ENCODE measurements at regions not wholly inside any gene's neighbourhood (a gene's known extent, or its start where the extent isn't known, plus 50 kb on each side); places are given as distances from the start of the nearest gene placed in this dataset.

GRCh38 chr7:118000480-118001202 lies 127.4 kb upstream of the CTTNBP2 start:
- no CpG with 5 or more reads among the region's 6 CpGs for WGBS, 2 donors (ENCODE audit: extremely low coverage in 2 of 2, insufficient read length in 2 of 2, insufficient replicate concordance in 1 of 2)
- Histone ChIP-seq H2AK5ac (ENCODE audit: low read depth, low read length) (no peak overlapping the region), H3K18ac (ENCODE audit: low read length) (no peak overlapping the region), H3K27me3 (ENCODE audit: control insufficient read depth in 3 of 3, insufficient read depth in 3 of 3, low read depth in 1 of 3, low read length in 3 of 3) (peaks cover 0 to 17% (median 0%) of the 10 kb centered on the region in 3 experiments), H3K4me2 (ENCODE audit: insufficient read depth, low read length, poor library complexity, severe bottlenecking) (no peak overlapping the region), H3K9ac (ENCODE audit: low read depth, low read length, poor library complexity) (no peak overlapping the region), H2BK12ac (ENCODE audit: low read length) (no peak overlapping the region), H4K8ac (ENCODE audit: low read depth, low read length) (no peak overlapping the region), H2BK120ac (ENCODE audit: low read depth, low read length) (no peak overlapping the region), H2BK5ac (ENCODE audit: low read length) (no peak overlapping the region), H3K4me3 (ENCODE audit: low read length in 2 of 2) (no peak overlapping the region), H3K4ac (ENCODE audit: low read length) (no peak overlapping the region), H3K14ac (ENCODE audit: low read length) (no peak overlapping the region), H3K36me3 (replicated peaks in 1 of 2; ENCODE audit: control insufficient read depth in 2 of 2, insufficient read depth in 2 of 2, low read length in 2 of 2) (no peaks in the 10 kb centered on the region), H2AFZ (ENCODE audit: low read length) (no peak overlapping the region), H3K79me1 (ENCODE audit: low read depth, low read length) (no peaks in the 10 kb centered on the region), H4K91ac (ENCODE audit: low read depth, low read length, poor library complexity) (no peak overlapping the region), H3K4me1 (ENCODE audit: control insufficient read depth in 2 of 2, insufficient read depth in 1 of 2, low read depth in 1 of 2, low read length in 2 of 2) (peaks cover 0 to 2% of the 10 kb centered on the region in 2 donors), H3K27ac (replicated peaks; ENCODE audit: low read length) (no peak overlapping the region), H2BK15ac (ENCODE audit: low read length) (no peak overlapping the region), H3K9me3 (replicated peaks in 1 of 2; ENCODE audit: control insufficient read depth in 2 of 2, insufficient read depth in 1 of 2, low read depth in 1 of 2, low read length in 2 of 2) (no peaks in the 10 kb centered on the region), H3K23ac (ENCODE audit: low read depth, low read length, poor library complexity) (no peak overlapping the region)
- DNase-seq (ENCODE audit: low spot score): no peak

- Histone ChIP-seq H3K9me3 (replicated peaks in 1 of 2; ENCODE audit: control insufficient read depth in 2 of 2, insufficient read depth in 1 of 2, low read depth in 1 of 2, low read length in 2 of 2) (no peaks in the 10 kb centered on the region), H3K4ac (ENCODE audit: low read length) (no peak overlapping the region), H3K4me3 (ENCODE audit: low read length in 2 of 2) (no peak overlapping the region), H3K9ac (ENCODE audit: low read depth, low read length, poor library complexity) (no peak overlapping the region), H2BK15ac (ENCODE audit: low read length) (no peak overlapping the region), H3K4me1 (ENCODE audit: control insufficient read depth in 2 of 2, insufficient read depth in 1 of 2, low read depth in 1 of 2, low read length in 2 of 2) (peaks cover 0 to 2% of the 10 kb centered on the region in 2 donors), H2BK12ac (ENCODE audit: low read length) (no peak overlapping the region), H3K18ac (ENCODE audit: low read length) (no peak overlapping the region), H4K91ac (ENCODE audit: low read depth, low read length, poor library complexity) (no peak overlapping the region), H2AK5ac (ENCODE audit: low read depth, low read length) (no peak overlapping the region), H3K14ac (ENCODE audit: low read length) (no peak overlapping the region), H3K79me1 (ENCODE audit: low read depth, low read length) (no peaks in the 10 kb centered on the region), H3K36me3 (replicated peaks in 1 of 2; ENCODE audit: control insufficient read depth in 2 of 2, insufficient read depth in 2 of 2, low read length in 2 of 2) (no peaks in the 10 kb centered on the region), H3K27ac (replicated peaks; ENCODE audit: low read length) (no peak overlapping the region), H4K8ac (ENCODE audit: low read depth, low read length) (no peak overlapping the region), H2BK120ac (ENCODE audit: low read depth, low read length) (no peak overlapping the region), H2BK5ac (ENCODE audit: low read length) (no peak overlapping the region), H3K4me2 (ENCODE audit: insufficient read depth, low read length, poor library complexity, severe bottlenecking) (no peak overlapping the region), H3K27me3 (ENCODE audit: control insufficient read depth in 3 of 3, insufficient read depth in 3 of 3, low read depth in 1 of 3, low read length in 3 of 3) (peaks cover 0 to 17% (median 0%) of the 10 kb centered on the region in 3 experiments), H3K23ac (ENCODE audit: low read depth, low read length, poor library complexity) (no peak overlapping the region), H2AFZ (ENCODE audit: low read length) (no peak overlapping the region)
- DNase-seq (ENCODE audit: low spot score): no peak
- no CpG with 5 or more reads among the region's 1 CpG for WGBS, 2 donors (ENCODE audit: extremely low coverage in 2 of 2, insufficient read length in 2 of 2, insufficient replicate concordance in 1 of 2)
Observed at GRCh38 chr7:118003476-118003875, 130.2 kb upstream of the CTTNBP2 start.

- Histone ChIP-seq H3K27me3 (ENCODE audit: control insufficient read depth in 3 of 3, insufficient read depth in 3 of 3, low read depth in 1 of 3, low read length in 3 of 3) (peaks cover 0 to 17% (median 0%) of the 10 kb centered on the region in 3 experiments), H3K4me2 (ENCODE audit: insufficient read depth, low read length, poor library complexity, severe bottlenecking) (no peak overlapping the region), H2BK12ac (ENCODE audit: low read length) (no peak overlapping the region), H3K18ac (ENCODE audit: low read length) (no peak overlapping the region), H3K9me3 (replicated peaks in 1 of 2; ENCODE audit: control insufficient read depth in 2 of 2, insufficient read depth in 1 of 2, low read depth in 1 of 2, low read length in 2 of 2) (no peaks in the 10 kb centered on the region), H2BK15ac (ENCODE audit: low read length) (no peak overlapping the region), H3K4ac (ENCODE audit: low read length) (no peak overlapping the region), H3K9ac (ENCODE audit: low read depth, low read length, poor library complexity) (no peak overlapping the region), H3K4me1 (ENCODE audit: control insufficient read depth in 2 of 2, insufficient read depth in 1 of 2, low read depth in 1 of 2, low read length in 2 of 2) (peaks cover 0 to 2% of the 10 kb centered on the region in 2 donors), H3K23ac (ENCODE audit: low read depth, low read length, poor library complexity) (no peak overlapping the region), H3K4me3 (ENCODE audit: low read length in 2 of 2) (no peak overlapping the region), H3K79me1 (ENCODE audit: low read depth, low read length) (no peaks in the 10 kb centered on the region), H3K14ac (ENCODE audit: low read length) (no peak overlapping the region), H2AFZ (ENCODE audit: low read length) (no peak overlapping the region), H3K27ac (replicated peaks; ENCODE audit: low read length) (no peak overlapping the region), H4K91ac (ENCODE audit: low read depth, low read length, poor library complexity) (no peak overlapping the region), H2BK5ac (ENCODE audit: low read length) (no peak overlapping the region), H2AK5ac (ENCODE audit: low read depth, low read length) (no peak overlapping the region), H4K8ac (ENCODE audit: low read depth, low read length) (no peak overlapping the region), H3K36me3 (replicated peaks in 1 of 2; ENCODE audit: control insufficient read depth in 2 of 2, insufficient read depth in 2 of 2, low read length in 2 of 2) (no peaks in the 10 kb centered on the region), H2BK120ac (ENCODE audit: low read depth, low read length) (no peak overlapping the region)
- no CpG with 5 or more reads among the region's 4 CpGs for WGBS, 2 donors (ENCODE audit: extremely low coverage in 2 of 2, insufficient read length in 2 of 2, insufficient replicate concordance in 1 of 2)
- peak; percentile 11 for DNase-seq (ENCODE audit: low spot score)
Observed at GRCh38 chr7:118005026-118005425, 131.8 kb upstream of the CTTNBP2 start.

- no CpG with 5 or more reads among the region's 5 CpGs for WGBS, 2 donors (ENCODE audit: extremely low coverage in 2 of 2, insufficient read length in 2 of 2, insufficient replicate concordance in 1 of 2)
- Histone ChIP-seq H3K27ac (replicated peaks; ENCODE audit: low read length) (no peak overlapping the region), H3K4me3 (ENCODE audit: low read length in 2 of 2) (no peak overlapping the region)
Observed at GRCh38 chr7:118006979-118007378, 133.7 kb upstream of the CTTNBP2 start.

More at GRCh38 chr7:118006979-118007378, 133.7 kb upstream of the CTTNBP2 start:
- Histone ChIP-seq H3K4me1 (ENCODE audit: control insufficient read depth in 2 of 2, insufficient read depth in 1 of 2, low read depth in 1 of 2, low read length in 2 of 2) (peaks cover 0 to 2% of the 10 kb centered on the region in 2 donors), H2BK5ac (ENCODE audit: low read length) (no peak overlapping the region), H3K14ac (ENCODE audit: low read length) (no peak overlapping the region), H2BK15ac (ENCODE audit: low read length) (no peak overlapping the region), H3K4me2 (ENCODE audit: insufficient read depth, low read length, poor library complexity, severe bottlenecking) (no peak overlapping the region), H3K9me3 (replicated peaks in 1 of 2; ENCODE audit: control insufficient read depth in 2 of 2, insufficient read depth in 1 of 2, low read depth in 1 of 2, low read length in 2 of 2) (no peaks in the 10 kb centered on the region), H2AK5ac (ENCODE audit: low read depth, low read length) (no peak overlapping the region), H3K18ac (ENCODE audit: low read length) (no peak overlapping the region), H3K79me1 (ENCODE audit: low read depth, low read length) (no peaks in the 10 kb centered on the region), H3K36me3 (replicated peaks in 1 of 2; ENCODE audit: control insufficient read depth in 2 of 2, insufficient read depth in 2 of 2, low read length in 2 of 2) (no peaks in the 10 kb centered on the region), H3K23ac (ENCODE audit: low read depth, low read length, poor library complexity) (no peak overlapping the region), H4K91ac (ENCODE audit: low read depth, low read length, poor library complexity) (no peak overlapping the region), H2BK120ac (ENCODE audit: low read depth, low read length) (no peak overlapping the region), H2AFZ (ENCODE audit: low read length) (no peak overlapping the region), H3K27me3 (ENCODE audit: control insufficient read depth in 3 of 3, insufficient read depth in 3 of 3, low read depth in 1 of 3, low read length in 3 of 3) (peaks cover 0 to 17% (median 0%) of the 10 kb centered on the region in 3 experiments), H3K4ac (ENCODE audit: low read length) (no peak overlapping the region), H3K9ac (ENCODE audit: low read depth, low read length, poor library complexity) (no peak overlapping the region), H2BK12ac (ENCODE audit: low read length) (no peak overlapping the region), H4K8ac (ENCODE audit: low read depth, low read length) (no peak overlapping the region)
- DNase-seq (ENCODE audit: low spot score): no peak

All from neuronal stem cell (in vitro differentiated cells).